OCI-LY1 (cell line): ENCODE measurements at regions not wholly inside any gene's neighbourhood (a gene's known extent, or its start where the extent isn't known, plus 50 kb on each side); places are given as distances from the start of the nearest gene placed in this dataset.

ENCODE experiments used
- EZH2 ChIP-seq: fragments of 200-600 bp; sonication (generic), shearing (Covaris generic); IDR thresholded peaks from 2 replicates; pipeline ENCODE4 v1.8.0; 2017; ENCODE audit warnings: borderline replicate concordance, mixed run types, mild to moderate bottlenecking, antibody characterized with exemption, low read length, moderate library complexity, mixed read lengths
- TF ChIP-seq, protein P1 (sequence below): fragments of 200-600 bp; sonication (generic), shearing (Covaris generic); IDR thresholded peaks from 2 replicates; pipeline ENCODE4 v1.5.1; 2017; ENCODE audit warnings: mild to moderate bottlenecking, antibody characterized with exemption, low read length, moderate library complexity, mixed read lengths

DNA sequence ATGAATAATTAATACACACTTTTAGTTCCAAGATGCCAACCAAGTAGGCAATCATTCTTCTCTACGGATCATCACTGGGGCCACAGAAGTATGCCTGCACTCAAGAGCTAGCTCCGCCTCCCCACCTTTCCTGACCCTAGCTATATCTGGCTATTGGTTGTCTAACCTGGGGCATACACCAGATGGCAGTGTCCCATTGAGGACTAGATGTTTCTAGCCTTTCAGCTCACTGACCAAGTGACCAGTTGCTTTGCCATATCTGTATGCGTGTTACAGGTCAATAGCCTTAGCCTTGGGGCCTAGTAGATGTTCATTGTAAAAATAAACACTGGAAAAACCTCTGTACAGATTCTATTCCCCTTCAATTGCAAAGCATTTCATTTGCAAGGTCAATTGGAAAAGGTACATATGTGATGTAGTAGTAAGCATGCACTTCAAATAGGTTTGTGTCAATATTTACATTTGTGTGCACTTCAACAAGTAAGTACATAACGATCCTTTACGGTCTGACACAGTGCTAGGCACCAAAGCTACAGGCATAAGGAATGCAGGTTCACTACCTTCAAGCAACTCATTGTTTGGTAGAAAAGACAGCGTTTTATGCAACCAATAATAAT, 521.7 kb downstream of the PPARGC1A start:
- TF ChIP-seq, protein P1, sequence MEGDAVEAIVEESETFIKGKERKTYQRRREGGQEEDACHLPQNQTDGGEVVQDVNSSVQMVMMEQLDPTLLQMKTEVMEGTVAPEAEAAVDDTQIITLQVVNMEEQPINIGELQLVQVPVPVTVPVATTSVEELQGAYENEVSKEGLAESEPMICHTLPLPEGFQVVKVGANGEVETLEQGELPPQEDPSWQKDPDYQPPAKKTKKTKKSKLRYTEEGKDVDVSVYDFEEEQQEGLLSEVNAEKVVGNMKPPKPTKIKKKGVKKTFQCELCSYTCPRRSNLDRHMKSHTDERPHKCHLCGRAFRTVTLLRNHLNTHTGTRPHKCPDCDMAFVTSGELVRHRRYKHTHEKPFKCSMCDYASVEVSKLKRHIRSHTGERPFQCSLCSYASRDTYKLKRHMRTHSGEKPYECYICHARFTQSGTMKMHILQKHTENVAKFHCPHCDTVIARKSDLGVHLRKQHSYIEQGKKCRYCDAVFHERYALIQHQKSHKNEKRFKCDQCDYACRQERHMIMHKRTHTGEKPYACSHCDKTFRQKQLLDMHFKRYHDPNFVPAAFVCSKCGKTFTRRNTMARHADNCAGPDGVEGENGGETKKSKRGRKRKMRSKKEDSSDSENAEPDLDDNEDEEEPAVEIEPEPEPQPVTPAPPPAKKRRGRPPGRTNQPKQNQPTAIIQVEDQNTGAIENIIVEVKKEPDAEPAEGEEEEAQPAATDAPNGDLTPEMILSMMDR = no peak
- no peak for TF ChIP-seq EZH2
